Activated T-cell treated with anti-CD3 and anti-CD28 coated beads for 48 hours (primary cell): ENCODE measurements at regions not wholly inside any gene's neighbourhood (a gene's known extent, or its start where the extent isn't known, plus 50 kb on each side); places are given as distances from the start of the nearest gene placed in this dataset.

Experiments used
- DNase-seq: peaks from one replicate; pipeline ENCODE4 v3.0.0-alpha.2; 2020; ENCODE audit warnings: low read depth

GRCh38 chr2:198498516-198498915 lies 694.1 kb downstream of the PLCL1 start:
- DNase-seq, result no peak

- no peak for DNase-seq
Measured at GRCh38 chr2:198498048-198498447, 693.7 kb downstream of the PLCL1 start.

GRCh38 chr2:198494931-198495330 lies 690.5 kb downstream of the PLCL1 start:
- DNase-seq, result no peak

- no peak for DNase-seq
Measured at GRCh38 chr2:198490748-198491147, 686.4 kb downstream of the PLCL1 start.

GRCh38 chr2:198488964-198489363 lies 684.6 kb downstream of the PLCL1 start:
- DNase-seq, result no peak

GRCh38 chr2:198483051-198483450 lies 678.7 kb downstream of the PLCL1 start:
- DNase-seq, result no peak

GRCh38 chr2:198479065-198479464 lies 674.7 kb downstream of the PLCL1 start:
- DNase-seq, result no peak

GRCh38 chr2:198478361-198478760 lies 674.0 kb downstream of the PLCL1 start:
- no peak for DNase-seq

GRCh38 chr2:198476007-198476406 lies 671.6 kb downstream of the PLCL1 start:
- DNase-seq, result no peak

- no peak for DNase-seq
Measured at GRCh38 chr2:198471291-198471690, 666.9 kb downstream of the PLCL1 start.

- no peak for DNase-seq
Measured at GRCh38 chr2:198468136-198468535, 663.7 kb downstream of the PLCL1 start.

GRCh38 chr2:198465970-198466369 lies 661.6 kb downstream of the PLCL1 start:
- no peak for DNase-seq

- DNase-seq, result no peak
Measured at GRCh38 chr2:198456418-198456817, 652.0 kb downstream of the PLCL1 start.

GRCh38 chr2:198453866-198454265 lies 649.5 kb downstream of the PLCL1 start:
- DNase-seq, result no peak

- DNase-seq, result no peak
Measured at GRCh38 chr2:198452327-198452726, 647.9 kb downstream of the PLCL1 start.

- DNase-seq, result no peak
Measured at GRCh38 chr2:198448789-198449188, 644.4 kb downstream of the PLCL1 start.

- DNase-seq, result no peak
Measured at GRCh38 chr2:198444800-198445287, 640.5 kb downstream of the PLCL1 start.

- DNase-seq, result no peak
Measured at GRCh38 chr2:198441901-198442300, 637.5 kb downstream of the PLCL1 start.

- DNase-seq, result no peak
Measured at GRCh38 chr2:198441246-198441645, 636.9 kb downstream of the PLCL1 start.

- DNase-seq, result no peak
Measured at GRCh38 chr2:198440833-198441232, 636.4 kb downstream of the PLCL1 start.

GRCh38 chr2:198438331-198438730 lies 633.9 kb downstream of the PLCL1 start:
- DNase-seq, result no peak

GRCh38 chr2:198424112-198424511 lies 619.7 kb downstream of the PLCL1 start:
- no peak for DNase-seq

- DNase-seq, result no peak
Measured at GRCh38 chr2:198417836-198418235, 613.4 kb downstream of the PLCL1 start.

GRCh38 chr2:198414976-198415375 lies 610.6 kb downstream of the PLCL1 start:
- DNase-seq, result no peak

- DNase-seq, result no peak
Measured at GRCh38 chr2:198411936-198412335, 607.5 kb downstream of the PLCL1 start.
